ENCODE measurements at regions not wholly inside any gene's neighbourhood (a gene's known extent, or its start where the extent isn't known, plus 50 kb on each side); places are given as distances from the start of the nearest gene placed in this dataset.
"Not testable (repeated sequence)": the region's sequence is repeated elsewhere in the genome, so short reads cannot be mapped to it uniquely, and the experiment has no call there.

- H3K9me3 ChIP-seq, H3K27me3 ChIP-seq, ATAC-seq, H3K36me3 ChIP-seq, H3K4me1 ChIP-seq, H3K4me3 ChIP-seq, H3K27ac ChIP-seq, DNase-seq: not testable (repeated sequence)
- intact Hi-C loops (cut with DNase I): loop anchor here in 1 of 10 donors (10.0 kb wide), 1 partner anchor 67 kb away; a partner anchor contains a TSS
- 89 to 96% (median 95%) methylated on average over 5 to 6 of the region's 6 CpGs; no CpG with 5 or more reads in 1 of the 4 donors for WGBS, 4 donors
These were observed 51.0 kb upstream of the UBE2Q2 start for GRCh38 chr15:75792236-75792635.

DNA sequence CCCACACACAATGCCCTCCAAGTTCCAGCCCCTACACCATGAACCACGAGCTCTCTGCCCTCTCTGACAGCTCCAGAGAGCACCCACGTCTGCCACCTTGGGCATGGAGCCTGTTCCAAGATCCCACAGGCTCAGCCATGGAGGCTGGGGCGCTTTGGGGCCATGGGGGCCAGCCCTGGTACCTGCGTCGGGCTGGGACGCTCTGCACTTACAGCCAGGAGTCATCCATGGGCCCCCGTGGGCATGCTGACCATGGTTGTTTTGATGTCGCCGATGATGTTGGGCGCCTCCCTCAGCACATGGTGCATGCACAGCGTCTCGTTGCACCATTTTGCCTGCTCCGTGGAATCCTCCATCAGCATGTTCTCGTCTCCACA, 51.9 kb upstream of the UBE2Q2 start:
- DNase-seq (no peak), ATAC-seq (no peak)
- Histone ChIP-seq H3K9me3 (no peaks in the 10 kb centered on the region), H3K36me3 (no peaks in the 10 kb centered on the region), H3K27me3 (peaks cover 0 to 14% (median 0%) of the 10 kb centered on the region in 9 donors), H3K4me3 (no peak overlapping the region), H3K27ac (no peak overlapping the region), H3K4me1 (no peaks in the 10 kb centered on the region)
- WGBS, 4 donors: 88 to 91% (median 89%) methylated on average over 10 to 14 of the region's 14 CpGs
- intact Hi-C loops (cut with DNase I): loop anchor here in 1 of 10 donors (10.0 kb wide), 1 partner anchor 67 kb away; a partner anchor contains a TSS
- TF ChIP-seq CTCF (IDR thresholded peaks at IDR 0.05) (no peak), POLR2A (IDR thresholded peaks at IDR 0.05) (no peak)

GRCh38 chr15:75790631-75791336, 52.5 kb upstream of the UBE2Q2 start:
- intact Hi-C loops (cut with DNase I): loop anchor here in 1 of 10 donors (10.0 kb wide), 1 partner anchor 66 kb away; a partner anchor contains a TSS
- no peaks in the 10 kb centered on the region for H3K36me3 ChIP-seq
- DNase-seq: no peak
- H3K4me3 ChIP-seq: no peak overlapping the region
- no peak overlapping the region for H3K27ac ChIP-seq
- ATAC-seq: no peak
- H3K9me3 ChIP-seq: no peaks in the 10 kb centered on the region
- TF ChIP-seq CTCF (IDR thresholded peaks at IDR 0.05) (no peak), POLR2A (IDR thresholded peaks at IDR 0.05) (no peak)
- no peaks in the 10 kb centered on the region for H3K4me1 ChIP-seq
- WGBS, 4 donors: 73 to 90% (median 86%) methylated on average over 7 to 11 of the region's 11 CpGs
- peaks cover 0 to 19% (median 0%) of the 10 kb centered on the region in 9 donors for H3K27me3 ChIP-seq

DNA sequence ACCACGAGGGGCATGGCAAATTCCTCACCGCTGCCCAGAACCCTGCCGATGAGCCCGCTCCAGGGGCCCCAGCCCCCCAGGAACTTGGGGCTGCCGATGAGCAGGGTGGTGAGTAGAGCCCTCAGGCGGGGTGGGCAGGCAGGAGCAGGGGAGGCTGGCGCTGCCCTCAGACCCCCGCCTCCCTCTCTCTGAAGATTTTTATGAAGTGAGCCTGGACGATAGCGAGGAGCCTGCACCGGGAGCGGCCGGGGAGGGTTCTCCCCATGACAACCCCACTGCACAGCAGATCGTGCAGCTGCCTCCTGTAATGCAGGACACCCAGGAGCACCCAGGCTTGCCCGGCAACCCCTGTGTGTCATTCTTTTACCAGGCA, 56.7 kb upstream of the UBE2Q2 start:
- no peaks in the 10 kb centered on the region for H3K36me3 ChIP-seq
- H3K4me1 ChIP-seq: no peaks in the 10 kb centered on the region
- no peaks in the 10 kb centered on the region for H3K9me3 ChIP-seq
- H3K27ac ChIP-seq: no peak overlapping the region
- peaks cover 0 to 18% (median 0%) of the 10 kb centered on the region in 9 donors for H3K27me3 ChIP-seq
- ATAC-seq: no peak
- no peak overlapping the region for H3K4me3 ChIP-seq
- DNase-seq: no peak
- TF ChIP-seq CTCF (IDR thresholded peaks at IDR 0.05) (no peak), POLR2A (IDR thresholded peaks at IDR 0.05) (no peak)
- intact Hi-C loops (cut with DNase I): no loop called here
- WGBS, 4 donors: 68 to 84% (median 70%) methylated on average over 14 to 15 of the region's 15 CpGs
